ENCODE measurements at regions not wholly inside any gene's neighbourhood (a gene's known extent, or its start where the extent isn't known, plus 50 kb on each side); places are given as distances from the start of the nearest gene placed in this dataset.

DNA sequence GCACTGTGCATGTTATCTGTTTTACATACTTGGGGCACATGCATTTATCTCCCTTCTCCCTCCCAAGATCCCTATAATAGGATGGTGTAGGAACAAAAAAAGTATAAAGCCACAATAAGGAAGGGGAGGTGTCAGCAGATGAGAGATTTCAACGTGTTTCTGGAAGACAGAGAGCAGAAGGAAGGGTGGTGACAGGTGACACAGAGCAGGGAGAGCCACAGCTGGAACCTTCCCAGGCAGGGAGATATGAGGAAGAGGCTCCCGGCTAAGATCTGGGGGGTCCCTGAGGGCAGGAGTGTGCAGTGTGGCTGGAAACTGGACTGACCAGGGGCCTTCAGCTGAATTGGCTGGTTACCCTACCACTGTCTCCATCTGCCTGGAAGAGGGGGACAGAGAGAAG, 107.4 kb downstream of the BCOR start:
- no peak for TF ChIP-seq YY1 (IDR thresholded peaks at IDR 0.05; ENCODE audit: low read depth)
- TF ChIP-seq CREB1 (IDR thresholded peaks at IDR 0.05; ENCODE audit: low read depth): no peak
- TF ChIP-seq NFIC (IDR thresholded peaks at IDR 0.05): no peak
- TF ChIP-seq, protein P1, sequence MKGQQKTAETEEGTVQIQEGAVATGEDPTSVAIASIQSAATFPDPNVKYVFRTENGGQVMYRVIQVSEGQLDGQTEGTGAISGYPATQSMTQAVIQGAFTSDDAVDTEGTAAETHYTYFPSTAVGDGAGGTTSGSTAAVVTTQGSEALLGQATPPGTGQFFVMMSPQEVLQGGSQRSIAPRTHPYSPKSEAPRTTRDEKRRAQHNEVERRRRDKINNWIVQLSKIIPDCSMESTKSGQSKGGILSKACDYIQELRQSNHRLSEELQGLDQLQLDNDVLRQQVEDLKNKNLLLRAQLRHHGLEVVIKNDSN (IDR thresholded peaks at IDR 0.05): no peak
- TF ChIP-seq FOXM1 (IDR thresholded peaks at IDR 0.05; ENCODE audit: borderline replicate concordance, low read depth): no peak
- no peak for TF ChIP-seq RAD21 (IDR thresholded peaks at IDR 0.05; ENCODE audit: low read depth)
- TF ChIP-seq, protein P2, sequence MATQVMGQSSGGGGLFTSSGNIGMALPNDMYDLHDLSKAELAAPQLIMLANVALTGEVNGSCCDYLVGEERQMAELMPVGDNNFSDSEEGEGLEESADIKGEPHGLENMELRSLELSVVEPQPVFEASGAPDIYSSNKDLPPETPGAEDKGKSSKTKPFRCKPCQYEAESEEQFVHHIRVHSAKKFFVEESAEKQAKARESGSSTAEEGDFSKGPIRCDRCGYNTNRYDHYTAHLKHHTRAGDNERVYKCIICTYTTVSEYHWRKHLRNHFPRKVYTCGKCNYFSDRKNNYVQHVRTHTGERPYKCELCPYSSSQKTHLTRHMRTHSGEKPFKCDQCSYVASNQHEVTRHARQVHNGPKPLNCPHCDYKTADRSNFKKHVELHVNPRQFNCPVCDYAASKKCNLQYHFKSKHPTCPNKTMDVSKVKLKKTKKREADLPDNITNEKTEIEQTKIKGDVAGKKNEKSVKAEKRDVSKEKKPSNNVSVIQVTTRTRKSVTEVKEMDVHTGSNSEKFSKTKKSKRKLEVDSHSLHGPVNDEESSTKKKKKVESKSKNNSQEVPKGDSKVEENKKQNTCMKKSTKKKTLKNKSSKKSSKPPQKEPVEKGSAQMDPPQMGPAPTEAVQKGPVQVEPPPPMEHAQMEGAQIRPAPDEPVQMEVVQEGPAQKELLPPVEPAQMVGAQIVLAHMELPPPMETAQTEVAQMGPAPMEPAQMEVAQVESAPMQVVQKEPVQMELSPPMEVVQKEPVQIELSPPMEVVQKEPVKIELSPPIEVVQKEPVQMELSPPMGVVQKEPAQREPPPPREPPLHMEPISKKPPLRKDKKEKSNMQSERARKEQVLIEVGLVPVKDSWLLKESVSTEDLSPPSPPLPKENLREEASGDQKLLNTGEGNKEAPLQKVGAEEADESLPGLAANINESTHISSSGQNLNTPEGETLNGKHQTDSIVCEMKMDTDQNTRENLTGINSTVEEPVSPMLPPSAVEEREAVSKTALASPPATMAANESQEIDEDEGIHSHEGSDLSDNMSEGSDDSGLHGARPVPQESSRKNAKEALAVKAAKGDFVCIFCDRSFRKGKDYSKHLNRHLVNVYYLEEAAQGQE (IDR thresholded peaks at IDR 0.05; ENCODE audit: low read depth): no peak
- TF ChIP-seq TAF1 (IDR thresholded peaks at IDR 0.05; ENCODE audit: low read depth): no peak

DNA sequence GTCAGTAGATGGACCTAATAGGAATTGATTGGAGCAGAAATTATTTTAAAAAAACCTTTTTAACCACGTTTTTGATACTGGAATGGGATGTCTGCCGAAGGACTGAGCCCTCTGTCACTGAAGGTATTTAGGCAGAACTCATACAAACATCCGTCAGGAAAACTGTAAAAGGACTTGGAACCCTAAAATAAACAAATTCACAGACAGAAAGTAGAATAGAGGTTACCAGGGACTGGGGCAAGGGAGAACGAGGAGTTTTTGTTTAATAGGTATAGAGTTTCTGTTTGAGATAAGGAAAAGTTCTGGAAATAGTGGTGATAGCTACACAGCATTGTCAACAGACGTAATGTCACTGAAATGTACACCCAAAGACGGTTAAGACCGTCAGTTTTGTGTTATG, 105.5 kb downstream of the BCOR start:
- TF ChIP-seq NFIC (IDR thresholded peaks at IDR 0.05) (no peak), EP300 (IDR thresholded peaks at IDR 0.05; ENCODE audit: borderline replicate concordance) (no peak), CREB1 (IDR thresholded peaks at IDR 0.05; ENCODE audit: low read depth) (no peak), TCF12 (IDR thresholded peaks at IDR 0.05; ENCODE audit: low read depth) (no peak), RAD21 (IDR thresholded peaks at IDR 0.05; ENCODE audit: low read depth) (no peak), YY1 (IDR thresholded peaks at IDR 0.05; ENCODE audit: low read depth) (no peak), FOXM1 (IDR thresholded peaks at IDR 0.05; ENCODE audit: borderline replicate concordance, low read depth) (no peak)
- TF ChIP-seq, protein P3, sequence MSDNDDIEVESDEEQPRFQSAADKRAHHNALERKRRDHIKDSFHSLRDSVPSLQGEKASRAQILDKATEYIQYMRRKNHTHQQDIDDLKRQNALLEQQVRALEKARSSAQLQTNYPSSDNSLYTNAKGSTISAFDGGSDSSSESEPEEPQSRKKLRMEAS (IDR thresholded peaks at IDR 0.05): no peak
- TF ChIP-seq, protein P1 (IDR thresholded peaks at IDR 0.05): no peak

DNA sequence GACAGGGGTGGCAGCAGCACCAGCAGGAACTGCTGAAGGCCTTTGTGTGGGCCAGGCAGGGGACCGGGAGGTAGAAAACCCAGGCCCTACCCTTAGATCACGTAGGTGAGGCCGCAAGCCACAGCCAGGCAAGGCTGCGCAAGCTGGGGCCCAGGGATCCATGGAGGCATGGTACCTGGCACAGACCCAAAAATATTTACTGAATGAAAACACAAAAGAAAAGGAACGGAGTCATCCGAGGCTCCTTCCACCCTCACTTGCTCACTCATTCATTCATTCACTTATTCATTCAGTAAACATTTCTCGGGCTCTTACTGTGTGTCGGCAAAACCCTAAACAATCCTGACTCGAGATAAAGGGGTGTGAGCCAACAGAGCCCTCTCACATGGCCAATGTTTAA, 102.3 kb downstream of the BCOR start:
- TF ChIP-seq NFIC (IDR thresholded peaks at IDR 0.05) (no peak), CEBPB (IDR thresholded peaks at IDR 0.05) (no peak), YY1 (IDR thresholded peaks at IDR 0.05; ENCODE audit: low read depth) (no peak), RAD21 (IDR thresholded peaks at IDR 0.05; ENCODE audit: low read depth) (no peak), FOXM1 (IDR thresholded peaks at IDR 0.05; ENCODE audit: borderline replicate concordance, low read depth) (no peak), CREB1 (IDR thresholded peaks at IDR 0.05; ENCODE audit: low read depth) (no peak), ZBTB7A (IDR thresholded peaks at IDR 0.05; ENCODE audit: low read depth) (no peak), TCF12 (IDR thresholded peaks at IDR 0.05; ENCODE audit: low read depth) (no peak), EP300 (IDR thresholded peaks at IDR 0.05; ENCODE audit: borderline replicate concordance) (no peak), EGR1 (IDR thresholded peaks at IDR 0.05) (no peak), TEAD4 (IDR thresholded peaks at IDR 0.05) (no peak), TAF1 (IDR thresholded peaks at IDR 0.05; ENCODE audit: low read depth) (no peak)
- TF ChIP-seq, protein P3 (IDR thresholded peaks at IDR 0.05): no peak
- TF ChIP-seq, protein P1 (IDR thresholded peaks at IDR 0.05): no peak
- TF ChIP-seq, protein P2 (IDR thresholded peaks at IDR 0.05; ENCODE audit: low read depth): no peak

DNA sequence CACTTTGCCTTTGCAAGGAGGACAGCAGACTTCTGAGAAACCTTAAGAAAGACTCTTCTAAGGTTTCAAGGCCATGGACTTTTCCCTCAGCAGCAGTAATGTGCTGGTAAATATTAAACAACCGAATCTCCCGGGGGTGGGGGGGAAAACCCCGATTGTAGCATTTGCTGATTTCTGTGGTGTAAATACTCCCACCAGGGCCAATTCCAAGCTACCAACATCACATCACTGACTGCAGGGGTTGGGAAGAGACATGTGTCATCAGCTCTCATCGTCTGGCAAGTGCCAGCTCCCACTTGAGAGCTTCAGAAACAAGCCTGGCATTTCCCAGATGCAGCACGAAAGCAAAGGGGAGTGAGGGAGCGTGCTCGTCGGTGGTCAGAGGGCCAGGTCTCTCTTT, 101.2 kb downstream of the BCOR start:
- TF ChIP-seq NFIC (IDR thresholded peaks at IDR 0.05) (no peak), EGR1 (IDR thresholded peaks at IDR 0.05) (no peak), EP300 (IDR thresholded peaks at IDR 0.05; ENCODE audit: borderline replicate concordance) (no peak), TCF12 (IDR thresholded peaks at IDR 0.05; ENCODE audit: low read depth) (no peak), CREB1 (IDR thresholded peaks at IDR 0.05; ENCODE audit: low read depth) (no peak), ZBTB7A (IDR thresholded peaks at IDR 0.05; ENCODE audit: low read depth) (no peak), FOXM1 (IDR thresholded peaks at IDR 0.05; ENCODE audit: borderline replicate concordance, low read depth) (no peak), RAD21 (IDR thresholded peaks at IDR 0.05; ENCODE audit: low read depth) (no peak), YY1 (IDR thresholded peaks at IDR 0.05; ENCODE audit: low read depth) (no peak), TAF1 (IDR thresholded peaks at IDR 0.05; ENCODE audit: low read depth) (no peak)
- TF ChIP-seq, protein P1 (IDR thresholded peaks at IDR 0.05): no peak
- TF ChIP-seq, protein P2 (IDR thresholded peaks at IDR 0.05; ENCODE audit: low read depth): no peak
- TF ChIP-seq, protein P3 (IDR thresholded peaks at IDR 0.05): no peak

All from Ishikawa (cell line).